ENCODE measurements at regions not wholly inside any gene's neighbourhood (a gene's known extent, or its start where the extent isn't known, plus 50 kb on each side); places are given as distances from the start of the nearest gene placed in this dataset.

- TF ChIP-seq CTCF (IDR thresholded peaks at IDR 0.05; ENCODE audit: borderline replicate concordance, extremely low read depth, low read length, poor library complexity, severe bottlenecking) (no peak), EZH2 (IDR thresholded peaks at IDR 0.05; ENCODE audit: borderline replicate concordance, low read depth, low read length, severe bottlenecking) (no peak)
These were observed 496.3 kb upstream of the TNP1 start for GRCh38 chr2:217356142-217356541.
